ENCODE measurements at regions not wholly inside any gene's neighbourhood (a gene's known extent, or its start where the extent isn't known, plus 50 kb on each side); places are given as distances from the start of the nearest gene placed in this dataset.
A peak's percentile ranks its signal among the peaks of the same experiment; 100 is the strongest.
"Not testable (repeated sequence)": the region's sequence is repeated elsewhere in the genome, so short reads cannot be mapped to it uniquely, and the experiment has no call there.

- not testable (repeated sequence) for DNase-seq (ENCODE audit: low read depth in 1 of 2, low spot score in 1 of 2)
These were observed 451.5 kb downstream of the RPIA start for GRCh38 chr2:89142959-89143358.

- DNase-seq (ENCODE audit: low read depth in 1 of 2, low spot score in 1 of 2) = not testable (repeated sequence)
These were observed 453.9 kb downstream of the RPIA start for GRCh38 chr2:89145342-89145741.

- not testable (repeated sequence) for DNase-seq (ENCODE audit: low read depth in 1 of 2, low spot score in 1 of 2)
These were observed 456.8 kb downstream of the RPIA start for GRCh38 chr2:89148256-89148655.

GRCh38 chr2:89151699-89152098 is 460.2 kb downstream of the RPIA start:
- not testable (repeated sequence) for DNase-seq (ENCODE audit: low read depth in 1 of 2, low spot score in 1 of 2)

GRCh38 chr2:89152501-89152900 is 461.0 kb downstream of the RPIA start:
- not testable (repeated sequence) for DNase-seq (ENCODE audit: low read depth in 1 of 2, low spot score in 1 of 2)

DNA sequence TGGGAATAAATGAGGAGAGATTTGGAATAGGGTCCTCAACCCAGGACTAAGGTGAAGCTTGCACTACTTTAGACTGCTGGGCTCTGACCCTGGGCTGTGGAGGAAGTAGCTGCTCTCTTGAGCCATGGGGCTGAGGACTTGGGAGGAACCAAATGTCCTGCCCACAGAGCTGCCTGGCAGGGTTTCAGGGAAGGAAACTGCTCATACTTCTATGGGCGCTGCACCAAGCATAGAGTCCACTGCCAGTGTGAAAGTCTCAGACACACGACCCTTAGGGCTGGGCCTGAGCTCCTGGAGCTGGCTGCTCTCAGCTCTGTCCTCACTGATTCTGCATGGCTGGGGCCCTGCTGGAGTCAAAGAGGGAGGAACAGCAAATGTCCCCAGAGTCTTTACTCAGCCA is 461.7 kb downstream of the RPIA start:
- DNase-seq (ENCODE audit: low read depth in 1 of 2, low spot score in 1 of 2) = not testable (repeated sequence)

DNA sequence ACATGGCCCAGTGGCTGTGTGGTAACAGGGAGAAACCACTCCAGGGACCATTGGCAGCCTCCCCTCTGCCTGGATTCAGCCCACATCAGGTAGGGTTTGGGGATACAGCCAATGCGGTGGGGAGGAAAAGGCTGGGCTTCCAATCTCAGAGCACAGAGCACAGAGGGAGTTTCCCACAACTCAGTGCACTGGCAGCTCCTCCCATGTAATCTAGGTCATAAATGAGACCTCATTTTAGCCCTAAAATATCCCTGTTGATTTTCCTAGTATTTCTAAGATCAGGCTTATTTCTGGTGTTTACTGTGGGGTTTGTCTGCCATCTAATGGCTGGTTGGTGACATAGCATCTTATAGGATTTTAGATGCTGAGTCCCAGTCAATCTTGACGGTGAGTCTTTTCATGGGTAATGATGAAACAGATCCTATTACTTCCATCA is 462.8 kb downstream of the RPIA start:
- not testable (repeated sequence) for DNase-seq (ENCODE audit: low read depth in 1 of 2, low spot score in 1 of 2)

DNA sequence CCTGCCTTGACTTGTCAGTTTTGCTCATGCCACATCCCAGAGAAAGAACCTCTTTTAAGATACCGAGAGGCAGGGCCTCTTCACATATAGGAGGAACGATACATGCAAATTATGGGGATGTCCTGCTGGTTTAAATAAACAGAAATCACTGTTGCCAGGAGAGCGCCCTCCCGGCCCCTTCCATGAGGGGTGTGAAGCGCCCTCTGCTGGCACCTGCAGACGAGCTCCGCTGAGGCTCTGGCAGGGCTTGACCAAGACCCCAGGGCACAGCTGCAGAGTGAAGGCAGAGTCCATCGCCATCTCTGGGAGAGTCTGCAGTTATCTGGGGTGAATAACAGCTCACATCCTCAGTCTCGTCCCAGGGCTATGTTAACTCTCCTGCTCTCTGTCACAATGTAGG is 468.8 kb downstream of the RPIA start:
- DNase-seq (ENCODE audit: low read depth in 1 of 2, low spot score in 1 of 2) = not testable (repeated sequence)

DNA sequence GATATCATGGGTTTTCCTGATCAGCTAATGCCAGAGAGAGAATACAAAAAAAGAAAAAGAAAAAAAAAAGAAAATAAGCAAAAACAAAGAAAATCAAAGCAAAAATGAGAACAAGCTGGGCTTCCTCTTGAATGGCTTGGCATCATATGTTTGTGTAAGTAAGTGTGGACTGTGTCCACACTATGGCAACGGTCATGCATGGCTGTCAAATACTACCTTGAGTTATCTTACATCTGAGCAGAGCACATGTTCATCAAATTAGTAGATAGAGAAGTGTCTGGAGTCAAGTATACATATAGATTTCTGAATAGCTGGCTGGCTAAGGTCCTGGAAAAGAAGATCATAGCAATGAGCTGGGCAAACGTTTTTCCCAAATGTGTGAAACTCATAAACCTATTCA is 470.2 kb downstream of the RPIA start:
- DNase-seq (ENCODE audit: low read depth in 1 of 2, low spot score in 1 of 2) = not testable (repeated sequence)

GRCh38 chr2:89170506-89171173 is 479.2 kb downstream of the RPIA start:
- DNase-seq (ENCODE audit: low read depth in 1 of 2, low spot score in 1 of 2) = not testable (repeated sequence)

DNA sequence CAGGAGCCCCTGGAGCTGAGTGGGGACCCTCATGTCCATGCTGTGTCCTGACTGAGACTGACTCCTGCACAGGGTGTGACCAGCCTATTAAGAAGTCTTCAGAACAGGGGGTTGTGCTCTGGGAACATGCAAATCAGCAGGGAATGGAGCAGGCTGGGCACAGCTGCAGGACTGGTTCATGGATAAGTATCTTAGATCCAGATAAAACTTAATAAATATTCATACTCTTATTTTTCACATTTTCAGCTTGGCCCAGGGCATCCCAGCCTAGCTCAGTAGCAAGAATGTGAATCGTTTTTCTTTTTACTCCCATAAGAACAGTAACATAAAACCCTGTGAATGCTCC is 479.7 kb downstream of the RPIA start:
- not testable (repeated sequence) for DNase-seq (ENCODE audit: low read depth in 1 of 2, low spot score in 1 of 2)

- DNase-seq (ENCODE audit: low read depth in 1 of 2, low spot score in 1 of 2) = not testable (repeated sequence)
These were observed 485.5 kb downstream of the RPIA start for GRCh38 chr2:89177004-89177403.

DNA sequence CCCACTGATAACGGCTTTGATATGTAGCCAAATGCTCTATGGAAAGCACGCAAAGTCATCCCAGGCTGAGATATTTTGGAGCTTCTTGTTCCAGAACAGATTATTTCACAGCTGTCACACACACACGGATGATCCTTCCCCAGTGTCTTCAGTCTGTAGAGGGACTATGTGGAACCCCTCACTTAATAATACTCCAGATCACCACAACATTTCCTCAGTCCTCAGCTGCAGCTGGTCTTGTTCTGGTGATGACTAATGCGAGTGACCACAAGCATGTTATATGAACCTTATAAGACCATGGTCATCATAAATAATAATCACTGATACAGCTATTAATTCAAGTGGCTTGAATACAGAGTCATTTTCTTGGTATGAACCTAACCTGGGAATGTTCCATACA is 490.7 kb downstream of the RPIA start:
- DNase-seq (ENCODE audit: low read depth in 1 of 2, low spot score in 1 of 2) = not testable (repeated sequence)

GRCh38 chr2:89184746-89185145 is 493.3 kb downstream of the RPIA start:
- DNase-seq (ENCODE audit: low read depth in 1 of 2, low spot score in 1 of 2) = not testable (repeated sequence)

- not testable (repeated sequence) for DNase-seq (ENCODE audit: low read depth in 1 of 2, low spot score in 1 of 2)
These were observed 504.3 kb downstream of the RPIA start for GRCh38 chr2:89195636-89196251.

DNA sequence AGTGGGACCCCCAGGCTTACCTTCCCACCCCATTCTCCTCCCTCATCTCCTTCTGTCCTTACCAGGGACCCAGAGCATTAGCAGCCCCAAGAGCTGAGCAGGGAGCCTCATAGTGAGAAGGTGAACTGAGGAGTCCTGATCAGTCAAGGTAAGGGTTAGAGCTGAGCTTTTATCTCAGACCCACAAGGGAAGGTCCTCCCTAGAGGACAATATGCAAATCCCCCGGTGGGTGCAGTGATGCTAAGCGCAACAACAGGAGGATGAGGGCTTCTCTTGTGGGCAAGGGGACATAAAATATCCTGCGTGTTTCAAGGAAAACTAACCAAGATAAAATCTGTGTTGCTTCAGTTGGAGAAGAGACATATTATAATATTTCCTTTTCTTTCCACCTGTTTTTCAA is 505.2 kb downstream of the RPIA start:
- not testable (repeated sequence) for DNase-seq (ENCODE audit: low read depth in 1 of 2, low spot score in 1 of 2)

DNA sequence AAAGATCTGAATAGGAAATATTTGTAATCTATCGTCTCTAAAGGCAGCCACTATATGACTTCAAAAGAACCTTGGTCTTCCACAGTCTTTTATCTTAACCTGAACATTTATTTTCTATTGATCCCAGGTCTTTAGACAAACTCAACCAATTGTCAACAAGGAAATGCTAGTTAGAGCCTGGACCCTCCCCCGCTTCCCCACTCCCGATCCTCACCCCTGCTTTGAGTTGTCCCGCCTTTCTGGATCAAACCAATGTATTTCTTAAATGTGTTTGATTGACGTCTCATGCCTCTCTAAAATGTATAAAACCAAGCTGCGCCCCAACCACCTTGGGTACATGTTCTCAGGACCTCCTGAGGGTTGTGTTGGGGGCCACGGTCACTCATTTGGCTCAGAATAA is 506.6 kb downstream of the RPIA start:
- not testable (repeated sequence) for DNase-seq (ENCODE audit: low read depth in 1 of 2, low spot score in 1 of 2)

- DNase-seq (ENCODE audit: low read depth in 1 of 2, low spot score in 1 of 2) = not testable (repeated sequence)
These were observed 508.2 kb downstream of the RPIA start for GRCh38 chr2:89199453-89200246.

GRCh38 chr2:89200247-89200527 is 508.7 kb downstream of the RPIA start:
- not testable (repeated sequence) for DNase-seq (ENCODE audit: low read depth in 1 of 2, low spot score in 1 of 2)

DNA sequence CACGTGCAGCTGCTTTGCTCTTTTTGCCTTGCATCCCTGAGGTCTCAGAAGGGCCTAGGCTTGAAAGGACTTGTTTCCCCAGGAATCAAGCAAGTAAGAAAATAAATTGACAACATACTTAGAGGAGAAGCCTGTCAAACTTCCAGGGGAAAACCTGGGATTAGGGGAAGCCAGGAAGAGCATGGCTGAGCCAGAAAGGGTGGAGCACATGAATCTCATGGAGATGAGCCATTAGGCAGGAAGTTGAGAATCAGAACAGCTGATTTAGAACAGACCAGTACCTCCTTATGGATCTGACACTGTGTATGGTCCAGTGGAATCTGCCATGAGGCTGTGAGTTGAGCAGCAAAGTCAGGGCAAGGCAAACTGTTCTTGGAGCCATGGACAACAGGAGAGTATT is 511.0 kb downstream of the RPIA start:
- not testable (repeated sequence) for DNase-seq (ENCODE audit: low read depth in 1 of 2, low spot score in 1 of 2)

- DNase-seq (ENCODE audit: low read depth in 1 of 2, low spot score in 1 of 2) = peak in 1 of 2 donors; percentile 0
These were observed 513.7 kb downstream of the RPIA start for GRCh38 chr2:89205153-89205552.
